Loucy (cell line): ENCODE measurements at regions not wholly inside any gene's neighbourhood (a gene's known extent, or its start where the extent isn't known, plus 50 kb on each side); places are given as distances from the start of the nearest gene placed in this dataset.

Experiments
- EZH2phosphoT487 ChIP-seq: fragments of 200-600 bp; IDR thresholded peaks from 2 replicates; pipeline ENCODE4 v1.6.1; 2018; ENCODE audit warnings: antibody characterized with exemption, mild to moderate bottlenecking, moderate library complexity, borderline replicate concordance
- TF ChIP-seq, protein P1 (sequence below): fragments of 200-600 bp; sonication (generic); conservative IDR thresholded peaks from 2 replicates; pipeline ENCODE4 v1.5.1; 2014; ENCODE audit warnings: mild to moderate bottlenecking, antibody characterized with exemption, low read length

DNA sequence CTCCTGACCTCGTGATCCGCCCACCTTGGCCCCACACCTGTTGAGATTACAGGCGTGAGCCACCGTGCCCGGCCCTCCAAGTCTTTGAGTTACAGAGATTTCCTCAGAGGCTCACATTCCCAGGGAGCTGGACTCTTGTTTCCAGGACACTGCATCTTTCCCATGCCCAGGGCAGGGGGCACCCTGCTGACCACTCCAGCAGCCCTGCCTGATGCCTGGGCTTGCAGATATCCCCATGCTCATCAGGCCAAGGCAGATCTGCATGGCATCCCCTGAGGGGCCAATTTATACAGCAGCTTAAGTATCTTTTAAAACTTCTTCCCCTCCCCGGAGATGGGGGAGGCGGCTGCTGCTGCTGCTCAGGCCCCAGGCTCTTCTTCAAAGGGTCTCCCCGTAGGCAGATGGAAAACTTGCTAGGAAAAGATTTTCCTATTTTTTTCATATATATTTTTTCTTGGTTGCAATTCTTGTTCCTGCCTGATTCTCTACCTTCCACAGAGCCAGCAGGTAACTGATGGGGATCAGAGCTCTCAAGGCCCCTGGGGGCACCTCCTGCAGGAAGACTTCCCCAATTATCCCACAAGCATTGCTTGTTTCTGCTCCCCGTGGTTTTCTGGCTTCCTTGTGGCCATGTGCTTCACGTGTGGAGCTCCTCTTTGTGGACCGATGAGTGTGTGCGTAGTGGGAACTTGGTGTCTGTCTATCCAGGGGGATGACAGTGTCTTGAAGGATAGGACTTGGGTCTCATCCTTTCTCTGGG is 102.2 kb upstream of the SDK2 start:
- TF ChIP-seq, protein P1, sequence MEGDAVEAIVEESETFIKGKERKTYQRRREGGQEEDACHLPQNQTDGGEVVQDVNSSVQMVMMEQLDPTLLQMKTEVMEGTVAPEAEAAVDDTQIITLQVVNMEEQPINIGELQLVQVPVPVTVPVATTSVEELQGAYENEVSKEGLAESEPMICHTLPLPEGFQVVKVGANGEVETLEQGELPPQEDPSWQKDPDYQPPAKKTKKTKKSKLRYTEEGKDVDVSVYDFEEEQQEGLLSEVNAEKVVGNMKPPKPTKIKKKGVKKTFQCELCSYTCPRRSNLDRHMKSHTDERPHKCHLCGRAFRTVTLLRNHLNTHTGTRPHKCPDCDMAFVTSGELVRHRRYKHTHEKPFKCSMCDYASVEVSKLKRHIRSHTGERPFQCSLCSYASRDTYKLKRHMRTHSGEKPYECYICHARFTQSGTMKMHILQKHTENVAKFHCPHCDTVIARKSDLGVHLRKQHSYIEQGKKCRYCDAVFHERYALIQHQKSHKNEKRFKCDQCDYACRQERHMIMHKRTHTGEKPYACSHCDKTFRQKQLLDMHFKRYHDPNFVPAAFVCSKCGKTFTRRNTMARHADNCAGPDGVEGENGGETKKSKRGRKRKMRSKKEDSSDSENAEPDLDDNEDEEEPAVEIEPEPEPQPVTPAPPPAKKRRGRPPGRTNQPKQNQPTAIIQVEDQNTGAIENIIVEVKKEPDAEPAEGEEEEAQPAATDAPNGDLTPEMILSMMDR = no peak
- no peak for TF ChIP-seq EZH2phosphoT487
